ENCODE measurements at regions not wholly inside any gene's neighbourhood (a gene's known extent, or its start where the extent isn't known, plus 50 kb on each side); places are given as distances from the start of the nearest gene placed in this dataset.

DNA sequence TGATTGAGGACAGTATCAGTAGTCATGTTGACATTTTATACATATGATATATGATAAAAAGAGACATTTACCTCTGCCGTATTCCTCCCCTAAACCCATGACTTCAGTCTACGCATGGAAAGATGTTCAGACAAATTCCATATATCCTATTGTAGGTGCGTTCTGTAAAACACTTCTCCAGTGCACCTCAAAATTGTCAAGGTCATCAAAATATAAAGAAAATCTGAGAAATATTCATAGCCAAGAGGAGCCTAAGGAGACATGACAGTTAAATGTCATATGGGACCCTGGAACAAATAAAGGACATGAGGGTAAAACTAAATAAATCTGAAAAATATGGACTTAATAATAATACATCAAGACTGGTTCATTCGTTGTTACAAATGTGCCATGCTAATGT lies 71.5 kb downstream of the CCER1 start:
- Histone ChIP-seq H4K8ac (ENCODE audit: low read depth, low read length) (no peak overlapping the region), H2BK15ac (replicated peaks; ENCODE audit: low read depth) (no peak overlapping the region), H2BK5ac (ENCODE audit: low read length) (no peak overlapping the region), H3K27me3 (ENCODE audit: insufficient read depth, low read length, poor library complexity) (no peaks in the 10 kb centered on the region), H3K9ac (ENCODE audit: low read length) (no peak overlapping the region), H3K79me1 (ENCODE audit: low read length) (no peaks in the 10 kb centered on the region), H3K27ac (ENCODE audit: low read depth, low read length) (no peak overlapping the region), H3K4me2 (ENCODE audit: low read length) (no peak overlapping the region), H3K56ac (ENCODE audit: low read length) (no peak overlapping the region), H3K36me3 (ENCODE audit: control insufficient read depth, insufficient read depth, low read length) (no peaks in the 10 kb centered on the region), H3K79me2 (ENCODE audit: control insufficient read depth, insufficient read depth, low read length) (no peaks in the 10 kb centered on the region), H2BK120ac (ENCODE audit: low read depth, low read length) (no peak overlapping the region), H3K4ac (ENCODE audit: low read depth, low read length) (no peak overlapping the region), H3K4me1 (ENCODE audit: control insufficient read depth, low read depth, low read length) (no peaks in the 10 kb centered on the region), H4K5ac (ENCODE audit: low read length) (no peak overlapping the region), H3K4me3 (ENCODE audit: low read length) (no peak overlapping the region), H2AK5ac (ENCODE audit: low read length) (no peak overlapping the region), H3K23ac (ENCODE audit: low read length) (no peak overlapping the region), H3K18ac (ENCODE audit: low read length) (no peak overlapping the region)
- no CpG with 5 or more reads among the region's 4 CpGs for WGBS (ENCODE audit: extremely low coverage, insufficient coverage, low lambda C conversion rate)
- no peak for DNase-seq

DNA sequence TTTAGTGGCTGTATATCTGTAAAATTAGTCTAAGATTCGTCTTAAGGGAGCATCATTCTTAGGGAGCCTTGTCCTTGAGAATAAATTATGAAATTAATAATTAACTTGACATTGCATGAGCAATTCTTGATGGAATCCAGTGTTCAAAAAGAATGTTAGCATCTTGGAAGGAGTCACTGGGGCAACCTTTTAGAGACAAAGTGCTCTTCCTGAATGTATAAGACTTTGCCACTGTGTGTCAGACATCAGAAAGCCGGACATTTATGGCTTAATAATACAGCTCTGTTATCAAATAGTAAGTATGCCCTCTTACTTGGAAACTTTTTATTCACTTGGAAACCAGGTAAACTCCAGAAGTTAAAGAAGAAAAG lies 83.3 kb downstream of the CCER1 start:
- Histone ChIP-seq H3K79me1 (ENCODE audit: low read length) (no peaks in the 10 kb centered on the region), H3K18ac (ENCODE audit: low read length) (no peak overlapping the region), H4K8ac (ENCODE audit: low read depth, low read length) (no peak overlapping the region), H2AK5ac (ENCODE audit: low read length) (no peak overlapping the region), H3K23ac (ENCODE audit: low read length) (no peak overlapping the region), H3K4me1 (ENCODE audit: control insufficient read depth, low read depth, low read length) (no peaks in the 10 kb centered on the region), H3K4me2 (ENCODE audit: low read length) (no peak overlapping the region), H3K4me3 (ENCODE audit: low read length) (no peak overlapping the region), H3K4ac (ENCODE audit: low read depth, low read length) (no peak overlapping the region), H3K27me3 (ENCODE audit: insufficient read depth, low read length, poor library complexity) (no peaks in the 10 kb centered on the region), H2BK120ac (ENCODE audit: low read depth, low read length) (no peak overlapping the region), H3K27ac (ENCODE audit: low read depth, low read length) (no peak overlapping the region), H4K5ac (ENCODE audit: low read length) (no peak overlapping the region), H2BK15ac (replicated peaks; ENCODE audit: low read depth) (no peak overlapping the region), H2BK5ac (ENCODE audit: low read length) (no peak overlapping the region), H3K79me2 (ENCODE audit: control insufficient read depth, insufficient read depth, low read length) (no peaks in the 10 kb centered on the region), H3K9ac (ENCODE audit: low read length) (no peak overlapping the region), H3K36me3 (ENCODE audit: control insufficient read depth, insufficient read depth, low read length) (no peaks in the 10 kb centered on the region), H3K56ac (ENCODE audit: low read length) (no peak overlapping the region)
- DNase-seq: no peak
- no CpG with 5 or more reads among the region's 2 CpGs for WGBS (ENCODE audit: extremely low coverage, insufficient coverage, low lambda C conversion rate)

DNA sequence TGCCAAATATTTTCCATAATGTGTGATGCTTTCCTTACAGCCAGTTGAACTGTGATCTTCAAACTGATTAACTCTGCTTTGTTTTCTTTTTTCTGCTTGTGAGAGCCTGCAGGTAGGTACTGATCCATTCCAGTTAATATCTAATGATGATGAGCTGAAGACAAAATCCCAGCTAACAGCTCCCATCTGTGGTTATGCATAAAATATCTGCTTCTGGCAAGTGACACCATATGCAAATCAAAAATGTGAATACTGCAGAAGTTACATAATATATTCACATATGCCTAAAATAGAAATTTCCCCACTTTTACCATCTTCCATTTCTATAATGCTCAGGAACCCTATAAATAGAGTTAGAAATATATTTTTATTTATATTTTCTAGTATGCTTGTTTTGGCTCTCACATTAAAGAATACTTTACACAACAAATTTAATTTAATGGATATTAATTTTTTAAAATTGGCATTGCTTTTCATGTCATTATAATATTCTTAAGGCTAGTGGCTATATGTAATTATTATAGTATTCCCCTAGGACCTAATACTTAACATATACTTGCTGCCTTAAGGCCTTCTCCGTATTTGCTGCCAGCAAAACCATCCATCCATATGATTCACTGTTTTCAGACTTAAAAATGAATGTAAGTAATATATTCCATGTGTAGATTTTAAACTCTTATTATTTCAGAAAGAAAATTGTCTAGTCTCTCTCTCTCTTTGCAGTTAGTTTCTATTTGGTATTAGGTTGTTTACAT lies 83.8 kb downstream of the CCER1 start:
- no peak overlapping the region for H2BK5ac ChIP-seq (ENCODE audit: low read length)
- no peaks in the 10 kb centered on the region for H3K79me1 ChIP-seq (ENCODE audit: low read length)
- H2BK120ac ChIP-seq (ENCODE audit: low read depth, low read length): no peak overlapping the region
- H3K56ac ChIP-seq (ENCODE audit: low read length): no peak overlapping the region
- no peak overlapping the region for H3K27ac ChIP-seq (ENCODE audit: low read depth, low read length)
- DNase-seq: no peak
- H2AK5ac ChIP-seq (ENCODE audit: low read length): no peak overlapping the region
- no peak overlapping the region for H3K4me3 ChIP-seq (ENCODE audit: low read length)
- no peaks in the 10 kb centered on the region for H3K27me3 ChIP-seq (ENCODE audit: insufficient read depth, low read length, poor library complexity)
- no peaks in the 10 kb centered on the region for H3K4me1 ChIP-seq (ENCODE audit: control insufficient read depth, low read depth, low read length)
- no peak overlapping the region for H3K4ac ChIP-seq (ENCODE audit: low read depth, low read length)
- H3K9ac ChIP-seq (ENCODE audit: low read length): no peak overlapping the region
- H4K5ac ChIP-seq (ENCODE audit: low read length): no peak overlapping the region
- no peak overlapping the region for H4K8ac ChIP-seq (ENCODE audit: low read depth, low read length)
- H3K18ac ChIP-seq (ENCODE audit: low read length): no peak overlapping the region
- H2BK15ac ChIP-seq (replicated peaks; ENCODE audit: low read depth): no peak overlapping the region
- H3K4me2 ChIP-seq (ENCODE audit: low read length): no peak overlapping the region
- WGBS (ENCODE audit: extremely low coverage, insufficient coverage, low lambda C conversion rate): no CpG with 5 or more reads among the region's 1 CpG
- H3K36me3 ChIP-seq (ENCODE audit: control insufficient read depth, insufficient read depth, low read length): no peaks in the 10 kb centered on the region
- H3K23ac ChIP-seq (ENCODE audit: low read length): no peak overlapping the region
- H3K79me2 ChIP-seq (ENCODE audit: control insufficient read depth, insufficient read depth, low read length): no peaks in the 10 kb centered on the region

DNA sequence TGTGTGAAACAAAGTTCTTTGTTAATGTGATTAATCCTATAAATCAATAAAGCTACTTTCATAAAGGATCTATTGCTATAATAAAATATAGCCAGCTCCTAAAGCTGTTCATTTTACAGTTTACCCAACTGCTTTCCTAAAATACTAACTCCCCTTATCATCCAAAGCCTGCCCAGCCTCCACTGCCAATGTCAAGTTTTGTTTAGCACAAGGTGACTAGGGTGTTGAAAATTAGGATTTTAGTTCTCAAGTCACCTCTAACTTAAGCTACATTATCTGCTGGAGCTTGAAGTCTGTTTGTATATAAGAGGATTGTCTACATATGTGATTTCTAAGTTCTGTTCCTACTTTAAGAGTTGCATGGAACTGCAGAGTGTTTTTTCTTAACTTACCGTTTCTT lies 86.3 kb downstream of the CCER1 start:
- H3K9ac ChIP-seq (ENCODE audit: low read length): no peak overlapping the region
- H3K27me3 ChIP-seq (ENCODE audit: insufficient read depth, low read length, poor library complexity): no peaks in the 10 kb centered on the region
- DNase-seq: no peak
- H3K18ac ChIP-seq (ENCODE audit: low read length): no peak overlapping the region
- H3K36me3 ChIP-seq (ENCODE audit: control insufficient read depth, insufficient read depth, low read length): no peaks in the 10 kb centered on the region
- WGBS (ENCODE audit: extremely low coverage, insufficient coverage, low lambda C conversion rate): no CpG with 5 or more reads among the region's 1 CpG
- H3K4me2 ChIP-seq (ENCODE audit: low read length): no peak overlapping the region
- H2AK5ac ChIP-seq (ENCODE audit: low read length): no peak overlapping the region
- no peak overlapping the region for H2BK5ac ChIP-seq (ENCODE audit: low read length)
- no peaks in the 10 kb centered on the region for H3K4me1 ChIP-seq (ENCODE audit: control insufficient read depth, low read depth, low read length)
- H3K23ac ChIP-seq (ENCODE audit: low read length): no peak overlapping the region
- no peak overlapping the region for H4K8ac ChIP-seq (ENCODE audit: low read depth, low read length)
- no peak overlapping the region for H3K56ac ChIP-seq (ENCODE audit: low read length)
- no peaks in the 10 kb centered on the region for H3K79me2 ChIP-seq (ENCODE audit: control insufficient read depth, insufficient read depth, low read length)
- H3K4me3 ChIP-seq (ENCODE audit: low read length): no peak overlapping the region
- no peak overlapping the region for H2BK120ac ChIP-seq (ENCODE audit: low read depth, low read length)
- H3K4ac ChIP-seq (ENCODE audit: low read depth, low read length): no peak overlapping the region
- H2BK15ac ChIP-seq (replicated peaks; ENCODE audit: low read depth): no peak overlapping the region
- H4K5ac ChIP-seq (ENCODE audit: low read length): no peak overlapping the region
- H3K27ac ChIP-seq (ENCODE audit: low read depth, low read length): no peak overlapping the region
- no peaks in the 10 kb centered on the region for H3K79me1 ChIP-seq (ENCODE audit: low read length)

GRCh38 chr12:90859591-90859990 lies 95.4 kb downstream of the CCER1 start:
- Histone ChIP-seq H3K27me3 (ENCODE audit: insufficient read depth, low read length, poor library complexity) (no peaks in the 10 kb centered on the region), H2BK120ac (ENCODE audit: low read depth, low read length) (no peak overlapping the region), H3K36me3 (ENCODE audit: control insufficient read depth, insufficient read depth, low read length) (no peaks in the 10 kb centered on the region), H3K4me3 (ENCODE audit: low read length) (no peak overlapping the region), H3K4me2 (ENCODE audit: low read length) (no peak overlapping the region), H3K4me1 (ENCODE audit: control insufficient read depth, low read depth, low read length) (no peaks in the 10 kb centered on the region), H4K8ac (ENCODE audit: low read depth, low read length) (no peak overlapping the region), H3K79me2 (ENCODE audit: control insufficient read depth, insufficient read depth, low read length) (no peaks in the 10 kb centered on the region), H3K4ac (ENCODE audit: low read depth, low read length) (no peak overlapping the region), H2AK5ac (ENCODE audit: low read length) (no peak overlapping the region), H2BK15ac (replicated peaks; ENCODE audit: low read depth) (no peak overlapping the region), H3K18ac (ENCODE audit: low read length) (no peak overlapping the region), H3K56ac (ENCODE audit: low read length) (no peak overlapping the region), H3K27ac (ENCODE audit: low read depth, low read length) (no peak overlapping the region), H3K9ac (ENCODE audit: low read length) (no peak overlapping the region), H2BK5ac (ENCODE audit: low read length) (no peak overlapping the region), H3K79me1 (ENCODE audit: low read length) (no peaks in the 10 kb centered on the region), H4K5ac (ENCODE audit: low read length) (no peak overlapping the region), H3K23ac (ENCODE audit: low read length) (no peak overlapping the region)
- DNase-seq: no peak

- H3K9ac ChIP-seq (ENCODE audit: low read length): no peak overlapping the region
- no CpG with 5 or more reads among the region's 2 CpGs for WGBS (ENCODE audit: extremely low coverage, insufficient coverage, low lambda C conversion rate)
- H2BK120ac ChIP-seq (ENCODE audit: low read depth, low read length): no peak overlapping the region
- H3K56ac ChIP-seq (ENCODE audit: low read length): no peak overlapping the region
- H3K79me1 ChIP-seq (ENCODE audit: low read length): no peaks in the 10 kb centered on the region
- H2BK5ac ChIP-seq (ENCODE audit: low read length): no peak overlapping the region
- H2AK5ac ChIP-seq (ENCODE audit: low read length): no peak overlapping the region
- H3K36me3 ChIP-seq (ENCODE audit: control insufficient read depth, insufficient read depth, low read length): no peaks in the 10 kb centered on the region
- no peak overlapping the region for H3K4me2 ChIP-seq (ENCODE audit: low read length)
- H3K27ac ChIP-seq (ENCODE audit: low read depth, low read length): no peak overlapping the region
- no peak overlapping the region for H4K5ac ChIP-seq (ENCODE audit: low read length)
- H2BK15ac ChIP-seq (replicated peaks; ENCODE audit: low read depth): no peak overlapping the region
- no peaks in the 10 kb centered on the region for H3K79me2 ChIP-seq (ENCODE audit: control insufficient read depth, insufficient read depth, low read length)
- no peak overlapping the region for H3K4ac ChIP-seq (ENCODE audit: low read depth, low read length)
- no peak for DNase-seq
- no peak overlapping the region for H4K8ac ChIP-seq (ENCODE audit: low read depth, low read length)
- H3K4me1 ChIP-seq (ENCODE audit: control insufficient read depth, low read depth, low read length): no peaks in the 10 kb centered on the region
- H3K27me3 ChIP-seq (ENCODE audit: insufficient read depth, low read length, poor library complexity): no peaks in the 10 kb centered on the region
- no peak overlapping the region for H3K23ac ChIP-seq (ENCODE audit: low read length)
- no peak overlapping the region for H3K18ac ChIP-seq (ENCODE audit: low read length)
- no peak overlapping the region for H3K4me3 ChIP-seq (ENCODE audit: low read length)
Measured at GRCh38 chr12:90858252-90858651, 96.7 kb downstream of the CCER1 start.

Measured in mesendoderm (in vitro differentiated cells).